ENCODE measurements at regions not wholly inside any gene's neighbourhood (a gene's known extent, or its start where the extent isn't known, plus 50 kb on each side); places are given as distances from the start of the nearest gene placed in this dataset.

- no peak for DNase-seq
These were observed 463.7 kb upstream of the CLINT1 start for GRCh38 chr5:158322620-158323019.

- DNase-seq, result no peak
These were observed 462.0 kb upstream of the CLINT1 start for GRCh38 chr5:158320934-158321333.

- DNase-seq, result no peak
These were observed 461.3 kb upstream of the CLINT1 start for GRCh38 chr5:158320178-158320674.

GRCh38 chr5:158317507-158317906 is 458.6 kb upstream of the CLINT1 start:
- DNase-seq, result no peak

- no peak for DNase-seq
These were observed 455.0 kb upstream of the CLINT1 start for GRCh38 chr5:158313733-158314464.

GRCh38 chr5:158313027-158313732 is 454.2 kb upstream of the CLINT1 start:
- no peak for DNase-seq

GRCh38 chr5:158309088-158309807 is 450.3 kb upstream of the CLINT1 start:
- DNase-seq, result no peak

- DNase-seq, result no peak
These were observed 449.6 kb upstream of the CLINT1 start for GRCh38 chr5:158308429-158309025.

GRCh38 chr5:158305861-158306260 is 446.9 kb upstream of the CLINT1 start:
- DNase-seq, result no peak

- no peak for DNase-seq
These were observed 445.7 kb upstream of the CLINT1 start for GRCh38 chr5:158304607-158305006.

- no peak for DNase-seq
These were observed 444.9 kb upstream of the CLINT1 start for GRCh38 chr5:158303883-158304282.

- no peak for DNase-seq
These were observed 444.3 kb upstream of the CLINT1 start for GRCh38 chr5:158303275-158303674.

GRCh38 chr5:158302029-158302428 is 443.1 kb upstream of the CLINT1 start:
- no peak for DNase-seq

- DNase-seq, result no peak
These were observed 442.2 kb upstream of the CLINT1 start for GRCh38 chr5:158301186-158301585.

- no peak for DNase-seq
These were observed 441.3 kb upstream of the CLINT1 start for GRCh38 chr5:158300256-158300655.

GRCh38 chr5:158297002-158297527 is 438.1 kb upstream of the CLINT1 start:
- DNase-seq, result no peak

- no peak for DNase-seq
These were observed 435.8 kb upstream of the CLINT1 start for GRCh38 chr5:158294701-158295100.

- no peak for DNase-seq
These were observed 434.0 kb upstream of the CLINT1 start for GRCh38 chr5:158292981-158293380.

GRCh38 chr5:158289967-158290366 is 431.0 kb upstream of the CLINT1 start:
- no peak for DNase-seq

- no peak for DNase-seq
These were observed 429.3 kb upstream of the CLINT1 start for GRCh38 chr5:158288272-158288657.

- no peak for DNase-seq
These were observed 428.8 kb upstream of the CLINT1 start for GRCh38 chr5:158287643-158288271.

GRCh38 chr5:158286827-158287226 is 427.9 kb upstream of the CLINT1 start:
- DNase-seq, result no peak

GRCh38 chr5:158285698-158286097 is 426.8 kb upstream of the CLINT1 start:
- no peak for DNase-seq

All from activated CD4-positive, alpha-beta T cell treated with anti-CD3 and anti-CD28 coated beads for 1 hour (primary cell).